HCEC 1CT (cell line): ENCODE measurements at regions not wholly inside any gene's neighbourhood (a gene's known extent, or its start where the extent isn't known, plus 50 kb on each side); places are given as distances from the start of the nearest gene placed in this dataset.
A peak's percentile ranks its signal among the peaks of the same experiment; 100 is the strongest.
"Not testable (repeated sequence)": the region's sequence is repeated elsewhere in the genome, so short reads cannot be mapped to it uniquely, and the experiment has no call there.

Source experiments
- DNase-seq: peaks from one replicate; pipeline ENCODE4 v3.0.0-alpha.2; 2017

DNA sequence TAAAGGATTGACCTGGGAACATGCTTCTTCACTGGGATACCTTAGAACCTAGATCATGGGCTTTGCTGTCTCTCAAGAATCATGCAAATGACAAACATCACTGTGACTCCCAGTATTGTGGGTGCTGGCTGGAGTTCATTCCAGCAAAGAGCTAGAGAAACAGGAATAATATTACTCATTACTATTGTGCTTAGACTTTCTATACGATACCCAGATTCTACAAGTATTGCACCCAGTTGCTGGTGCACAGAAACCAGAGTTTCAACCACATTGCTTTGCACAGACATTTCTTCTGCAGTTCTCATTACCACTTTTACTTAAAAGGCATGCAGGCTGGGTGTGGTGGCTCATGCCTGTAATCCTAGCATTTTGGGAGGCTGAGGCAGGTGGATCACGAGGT, 220.4 kb upstream of the ZNF217 start:
- DNase-seq = no peak

DNA sequence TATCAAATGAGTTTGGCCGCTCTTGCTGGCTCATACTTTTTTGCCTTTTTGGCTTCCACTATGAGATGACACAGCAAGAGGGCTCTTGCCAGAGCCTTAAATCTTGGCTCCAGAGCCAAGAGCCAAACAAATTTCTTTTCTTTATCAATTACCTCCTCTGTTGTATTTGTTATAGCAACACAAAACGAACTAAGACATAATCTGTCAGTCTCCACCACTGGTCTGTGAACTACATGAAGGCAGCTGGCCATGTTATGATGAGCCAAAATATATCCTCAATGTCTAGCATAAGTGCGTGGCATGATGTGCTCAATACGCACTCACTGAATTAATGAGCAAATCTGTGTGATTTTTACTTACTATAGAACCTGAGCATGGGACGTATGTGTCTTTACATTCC, 220.0 kb upstream of the ZNF217 start:
- DNase-seq = no peak

DNA sequence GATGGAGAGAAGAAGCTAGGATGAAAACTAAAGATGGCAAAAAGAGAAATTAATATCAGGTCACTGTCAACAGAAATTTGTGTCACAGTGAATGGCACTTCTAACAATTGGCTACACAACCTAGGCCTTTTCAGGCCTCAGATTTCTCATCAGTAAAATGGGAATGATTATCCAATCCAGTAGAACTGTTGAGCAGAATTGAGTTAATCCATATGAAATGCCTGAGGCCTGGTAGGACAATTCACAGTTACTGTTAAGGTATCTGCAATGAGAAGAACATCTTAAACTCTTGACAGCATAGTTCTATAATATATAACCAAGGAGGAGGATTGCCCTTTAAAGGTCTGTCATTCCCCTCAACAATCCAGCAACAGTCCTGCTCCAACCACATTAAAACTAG, 217.9 kb upstream of the ZNF217 start:
- no peak for DNase-seq

DNA sequence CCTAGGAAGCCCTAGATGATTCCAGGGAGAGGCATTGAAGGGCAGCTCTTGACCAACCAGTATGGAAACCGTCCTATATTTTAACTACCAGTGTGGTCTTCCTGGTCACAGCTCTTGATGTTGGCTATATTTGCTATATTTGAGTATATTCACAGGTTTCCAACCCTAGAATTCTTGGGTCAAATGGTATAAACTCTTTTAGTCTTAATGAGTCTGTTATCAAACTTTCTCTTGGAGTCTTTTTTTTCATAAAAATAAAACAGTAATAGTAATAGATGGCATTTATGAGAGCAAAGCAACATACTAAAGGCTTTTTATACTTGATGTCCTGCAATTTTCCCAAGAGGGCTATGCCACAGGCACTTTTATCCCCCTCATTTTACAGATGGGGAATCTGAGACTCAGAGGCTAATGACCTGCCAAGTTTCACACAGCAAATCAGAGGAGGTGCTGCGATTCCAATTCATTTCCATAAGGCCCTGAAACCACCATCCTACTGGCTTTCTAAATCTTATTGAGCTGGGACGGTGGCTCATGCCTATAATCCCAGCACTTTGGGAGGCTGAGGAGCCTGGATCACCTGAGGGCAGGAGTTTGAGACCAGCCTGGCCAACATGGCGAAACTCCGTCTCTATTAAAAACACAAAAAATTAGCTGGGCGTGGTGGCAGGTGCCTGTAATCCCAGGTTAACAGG, 217.2 kb upstream of the ZNF217 start:
- DNase-seq = no peak

DNA sequence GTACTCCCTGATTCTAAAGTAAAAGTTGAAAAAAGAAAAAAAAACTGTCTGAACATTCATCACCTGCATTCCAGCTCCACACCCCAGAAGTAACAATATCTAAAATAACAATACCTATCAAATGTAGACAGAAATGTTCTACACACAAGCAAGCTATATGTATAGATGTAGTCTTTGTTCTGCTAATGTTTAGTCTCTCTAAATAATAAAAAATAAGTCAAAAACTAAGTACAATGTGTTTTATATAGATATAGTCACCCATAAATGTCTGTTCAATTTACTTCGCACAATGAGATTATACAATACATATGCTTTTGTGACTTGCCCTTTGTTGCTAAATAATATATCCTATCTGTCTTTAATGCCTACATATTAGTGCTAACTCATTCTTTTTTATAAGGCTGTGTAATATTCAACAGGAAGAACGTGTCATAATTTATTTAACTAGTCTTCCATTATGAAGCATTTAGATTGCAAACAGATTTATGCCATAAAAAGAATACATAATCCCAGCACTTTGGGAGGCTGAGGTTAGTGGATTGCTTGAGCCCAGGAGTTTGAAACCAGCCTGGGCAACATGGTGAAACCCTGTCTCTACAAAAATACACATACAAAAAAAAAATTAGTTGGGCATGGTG, 216.2 kb upstream of the ZNF217 start:
- DNase-seq = no peak

DNA sequence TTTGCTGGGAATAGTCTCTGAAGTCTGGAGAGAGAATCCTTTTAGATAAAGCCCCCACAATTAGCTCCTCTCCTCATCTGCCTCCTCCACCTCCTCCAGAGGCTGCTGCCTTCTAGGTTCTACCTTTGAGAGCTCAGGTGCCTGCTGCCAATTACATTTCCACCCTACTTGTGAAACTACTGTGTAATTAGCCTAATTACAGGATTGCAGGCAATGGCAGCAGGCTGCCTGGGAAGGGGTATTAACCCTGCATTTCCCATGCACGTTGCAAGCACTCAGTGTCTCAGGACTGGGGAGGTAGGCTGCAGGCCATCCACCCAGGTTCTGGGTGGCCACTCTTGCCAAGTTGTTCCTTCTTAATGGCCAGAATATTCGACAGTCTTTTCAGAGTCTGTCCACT, 215.6 kb upstream of the ZNF217 start:
- DNase-seq = no peak

DNA sequence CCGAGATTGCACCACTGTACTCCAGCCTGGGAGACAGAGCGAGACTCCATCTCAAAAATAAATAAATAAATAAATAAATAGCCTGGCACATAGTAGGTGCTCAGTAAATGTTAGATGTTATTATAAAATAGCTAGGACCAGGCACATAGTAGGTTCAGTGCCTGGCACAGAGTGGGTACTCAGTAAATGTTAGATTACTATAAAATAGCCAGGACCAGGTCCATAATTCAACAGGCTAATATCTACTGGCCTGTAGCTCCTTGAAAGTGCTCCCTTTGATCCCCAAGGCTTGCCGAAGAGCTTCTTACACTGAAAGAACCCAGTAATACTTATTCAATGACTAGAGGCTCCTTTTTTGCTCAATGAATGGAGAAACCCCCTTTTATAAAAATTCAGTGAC, 215.1 kb upstream of the ZNF217 start:
- DNase-seq = no peak

DNA sequence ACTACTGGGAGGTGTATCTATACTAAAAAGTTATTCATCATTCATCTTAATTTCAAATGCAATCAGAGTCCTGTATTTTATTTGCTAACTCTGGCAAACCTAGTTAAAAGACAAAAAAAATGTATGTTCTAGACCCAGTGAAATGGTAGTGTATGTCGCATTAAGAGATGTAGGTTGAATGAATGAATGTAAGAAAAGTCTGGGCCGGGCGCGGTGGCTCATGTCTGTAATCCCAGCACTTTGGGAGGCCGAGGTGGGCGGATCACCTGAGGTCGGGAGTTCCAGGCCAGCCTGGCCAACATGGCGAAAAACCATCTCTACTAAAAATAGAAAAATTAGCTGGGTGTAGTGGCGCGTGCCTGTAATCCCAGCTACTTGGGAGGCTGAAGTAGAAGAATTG, 214.7 kb upstream of the ZNF217 start:
- not testable (repeated sequence) for DNase-seq

DNA sequence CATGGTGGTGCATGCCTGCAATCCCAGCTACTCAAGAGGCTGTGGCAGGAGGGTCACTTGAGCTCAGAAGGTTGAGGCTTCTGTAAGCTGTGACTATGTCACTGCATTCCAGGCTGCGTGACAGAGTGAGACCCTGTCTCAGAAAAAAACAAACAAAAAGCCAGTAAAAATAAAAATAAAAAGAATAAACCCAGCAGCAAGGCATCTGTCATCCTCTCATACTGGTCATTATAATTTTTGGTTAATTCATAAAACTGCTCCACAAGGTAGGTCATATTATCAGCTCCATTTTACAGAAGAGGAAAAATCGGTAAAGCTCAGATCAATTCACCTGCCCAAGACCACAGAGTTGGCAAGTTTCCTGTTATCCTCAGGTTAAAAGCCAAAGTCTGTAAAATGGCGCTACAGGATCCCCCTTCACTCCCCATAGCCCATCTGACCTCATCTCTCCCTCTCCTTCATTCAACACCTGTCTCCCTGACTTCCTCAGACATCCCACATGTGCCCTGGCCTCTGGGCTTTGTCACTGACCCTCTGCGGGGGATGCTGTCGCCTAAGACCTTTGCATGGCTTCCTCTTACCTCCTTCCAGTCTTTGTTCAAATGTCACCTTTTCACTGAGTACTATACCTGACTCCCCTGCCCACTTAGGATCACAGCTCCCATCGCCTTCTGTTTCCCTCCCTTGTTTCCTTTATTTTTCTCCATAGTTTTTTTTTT, 213.2 kb upstream of the ZNF217 start:
- no peak for DNase-seq

DNA sequence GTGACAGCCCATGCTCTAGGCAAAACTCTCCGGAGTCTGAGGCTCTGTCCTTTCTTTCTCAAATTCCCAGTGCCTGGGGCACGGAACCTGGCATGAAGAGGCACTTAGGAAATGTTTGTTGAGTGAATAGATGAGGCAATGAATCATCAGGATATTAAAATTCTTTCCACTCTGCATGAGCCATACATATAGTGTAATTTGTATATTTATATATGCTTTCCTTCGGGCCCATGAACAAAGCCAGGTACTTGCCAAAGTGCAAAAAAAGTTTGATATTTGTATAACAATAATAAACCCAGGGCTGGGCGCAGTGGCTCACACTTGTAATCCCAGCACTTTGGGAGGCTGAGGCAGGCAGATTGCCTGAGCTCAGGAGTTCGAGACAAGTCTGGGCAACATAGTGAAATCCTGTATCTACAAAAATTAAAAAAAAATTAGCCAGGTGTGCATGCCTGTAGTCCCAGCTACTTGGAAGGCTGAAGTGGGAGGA, 212.3 kb upstream of the ZNF217 start:
- peak; percentile 84 for DNase-seq

DNA sequence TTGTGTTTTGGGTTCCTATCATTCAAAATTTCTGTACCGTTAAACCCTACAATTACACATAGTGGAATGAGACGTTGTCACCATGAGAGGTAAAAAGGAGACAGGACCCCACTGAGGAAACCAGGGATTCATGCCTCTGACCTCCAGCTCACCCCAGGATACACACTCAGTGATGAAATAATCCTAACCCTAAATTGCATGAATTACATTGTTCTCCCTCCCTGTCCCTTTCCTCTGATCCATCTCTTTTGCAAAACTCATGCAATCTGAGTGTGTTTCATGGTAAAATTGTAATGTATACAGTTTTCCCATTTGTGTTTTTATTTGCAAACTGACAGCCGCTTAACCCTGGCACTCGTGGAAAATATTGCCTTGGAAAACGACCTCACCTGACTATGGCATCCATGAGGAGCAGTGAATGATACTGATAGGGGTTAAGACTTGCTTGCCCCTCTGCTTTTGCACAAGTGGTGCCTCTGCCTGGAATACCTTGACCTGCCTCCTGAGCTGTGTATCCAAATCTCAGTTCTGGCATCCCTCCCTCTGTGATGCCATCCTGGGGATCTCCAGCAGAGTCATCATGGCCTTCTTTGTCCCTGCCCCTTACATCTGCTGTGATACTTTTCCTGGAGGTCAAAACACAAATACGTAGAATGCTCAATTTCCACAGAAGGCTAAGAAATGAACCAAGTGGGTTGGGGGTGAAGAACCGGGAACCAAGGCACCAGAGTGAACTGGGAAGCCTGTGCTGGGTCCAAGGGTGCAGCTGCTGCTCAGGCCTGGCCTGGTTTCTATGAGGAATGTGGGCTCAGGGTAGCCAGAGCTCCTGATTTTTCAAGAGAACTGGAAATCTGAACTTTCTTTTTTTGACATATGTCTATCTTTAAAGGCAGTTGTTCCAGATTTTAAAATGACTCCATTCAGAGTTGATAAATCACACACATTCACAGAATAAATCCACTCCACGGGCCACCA, 211.6 kb upstream of the ZNF217 start:
- DNase-seq = no peak

DNA sequence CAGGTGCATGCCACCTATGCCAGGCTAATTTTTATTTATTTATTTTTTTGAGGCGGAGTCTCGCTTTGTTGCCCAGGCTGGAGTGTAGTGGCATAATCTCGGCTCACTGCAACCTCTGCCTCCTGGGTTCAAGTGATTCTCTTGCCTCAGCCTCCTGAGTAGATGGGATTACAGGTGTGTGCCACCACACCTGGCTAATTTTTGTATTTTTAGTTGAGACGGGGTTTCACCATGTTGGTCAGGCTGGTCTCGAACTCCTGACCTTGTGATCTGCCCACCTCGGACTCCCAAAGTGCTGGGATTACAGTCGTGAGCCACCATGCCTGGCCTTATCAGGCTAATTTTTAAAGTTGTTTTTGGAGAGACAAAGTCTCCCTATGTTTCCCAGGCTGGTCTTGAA, 210.7 kb upstream of the ZNF217 start:
- not testable (repeated sequence) for DNase-seq

DNA sequence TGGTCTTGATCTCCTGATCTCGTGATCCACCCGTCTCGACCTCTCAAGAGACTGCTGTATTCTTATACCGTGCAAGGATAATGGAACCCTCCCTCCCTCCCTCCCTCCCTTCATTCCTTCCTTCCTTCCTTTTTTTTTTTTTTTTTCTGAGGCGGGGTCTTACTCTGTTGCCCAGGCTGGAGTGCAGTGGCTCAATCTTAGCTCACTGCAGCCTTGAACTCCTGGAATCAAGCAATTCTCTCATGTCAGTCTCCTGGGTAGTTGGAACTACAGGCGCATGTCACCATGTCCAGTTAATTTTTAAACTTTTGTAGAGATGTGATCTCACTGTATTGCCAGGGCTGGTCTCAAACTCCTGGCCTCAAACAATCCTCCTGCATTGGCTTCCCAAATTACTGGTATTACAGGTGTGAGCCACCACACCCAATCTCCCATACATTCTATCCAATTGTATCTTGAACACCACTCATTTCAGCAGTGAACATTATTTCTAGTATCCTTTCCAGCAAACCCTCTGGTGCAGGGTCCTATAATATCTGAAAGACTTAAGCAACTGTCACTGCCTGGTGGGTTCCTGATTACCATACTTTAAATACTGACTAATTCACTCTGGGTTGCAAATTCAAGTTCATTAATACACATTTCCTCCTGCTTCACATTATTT, 210.0 kb upstream of the ZNF217 start:
- DNase-seq = no peak

DNA sequence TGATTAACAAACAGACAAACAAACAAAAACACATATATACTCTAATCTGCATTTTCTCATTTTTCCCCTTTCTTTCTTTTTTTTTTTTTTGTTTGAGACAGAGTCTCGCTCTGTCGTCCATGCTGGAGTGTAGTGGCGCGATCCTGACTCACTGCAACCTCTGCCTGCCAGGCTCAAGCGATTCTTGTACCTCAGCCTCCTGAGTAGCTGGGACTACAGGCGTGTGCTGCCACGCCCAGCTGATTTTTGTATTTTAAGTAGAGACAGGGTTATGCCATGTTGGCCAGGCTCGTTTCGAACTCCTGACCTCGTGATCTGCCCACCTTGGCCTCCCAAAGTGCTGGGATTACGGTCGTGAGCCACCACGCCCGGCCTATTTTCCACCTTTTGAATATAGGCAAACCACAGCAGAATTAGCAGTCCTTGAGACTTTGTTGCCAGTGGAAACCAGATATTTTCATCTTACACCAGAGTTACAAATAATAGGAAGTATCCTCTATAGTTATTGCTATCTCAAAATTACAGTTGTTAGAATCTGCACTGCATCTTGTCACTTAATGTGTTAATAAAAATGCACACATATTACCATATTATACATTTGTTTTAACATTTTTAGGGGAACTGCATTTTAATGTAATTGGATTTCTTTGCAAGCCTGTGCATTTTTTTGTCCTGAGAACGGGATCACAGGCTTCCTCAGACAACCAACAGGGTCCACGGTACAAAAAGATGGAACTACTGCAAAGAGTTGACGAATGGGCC, 208.2 kb upstream of the ZNF217 start:
- DNase-seq = no peak

DNA sequence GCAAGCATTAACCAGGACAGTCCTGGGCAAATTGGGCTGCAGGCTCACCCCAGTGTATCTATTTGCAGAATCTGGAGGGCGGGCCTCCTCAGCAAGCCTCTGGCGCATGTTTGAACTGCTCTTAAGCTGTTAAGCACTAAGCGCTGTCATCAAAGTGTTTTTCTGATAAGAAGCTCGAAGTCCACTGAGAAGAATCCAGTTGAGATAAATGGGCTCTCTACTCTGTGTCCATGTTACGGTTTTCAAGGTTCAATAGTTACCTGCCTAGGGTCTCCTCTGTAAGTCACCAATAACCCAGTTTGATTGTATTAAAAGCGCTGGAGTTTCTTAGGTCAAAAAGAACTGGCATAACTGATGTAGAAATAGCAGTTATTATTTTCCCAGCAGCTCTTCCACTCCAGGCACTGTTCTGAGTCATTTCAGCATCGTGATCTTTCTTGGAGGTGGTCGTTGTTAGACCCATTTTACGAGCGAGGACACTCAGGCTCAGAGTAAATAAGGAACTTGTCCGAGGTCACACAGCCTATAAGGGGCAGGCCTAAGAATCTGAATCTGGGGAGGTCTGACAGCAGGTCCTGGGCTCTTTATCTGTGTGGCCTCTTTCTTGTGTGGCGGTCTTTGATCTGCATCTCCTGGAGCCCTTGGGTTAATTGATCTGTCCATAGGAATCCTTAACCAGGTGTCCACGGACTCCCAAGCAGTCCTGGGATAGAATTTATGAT, 207.4 kb upstream of the ZNF217 start:
- DNase-seq = no peak

DNA sequence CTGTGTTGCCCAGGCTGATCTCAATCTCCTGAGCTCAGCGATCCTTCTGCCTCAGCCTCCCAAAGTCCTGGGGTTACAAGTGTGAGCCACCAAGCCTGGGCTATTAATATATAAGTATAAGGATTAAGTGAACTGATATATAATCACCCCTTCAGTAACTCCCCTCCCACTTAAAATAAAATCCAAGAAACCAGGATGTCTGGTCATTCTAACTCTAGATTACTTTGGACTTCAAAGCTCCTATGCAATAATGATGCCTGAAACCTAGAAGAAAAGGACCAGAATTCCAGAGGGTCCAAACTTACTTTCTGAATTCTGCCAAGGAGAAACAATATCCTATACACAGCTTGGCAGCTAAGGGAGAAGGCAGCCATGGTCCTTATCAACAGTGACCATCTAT, 206.8 kb upstream of the ZNF217 start:
- DNase-seq = no peak

DNA sequence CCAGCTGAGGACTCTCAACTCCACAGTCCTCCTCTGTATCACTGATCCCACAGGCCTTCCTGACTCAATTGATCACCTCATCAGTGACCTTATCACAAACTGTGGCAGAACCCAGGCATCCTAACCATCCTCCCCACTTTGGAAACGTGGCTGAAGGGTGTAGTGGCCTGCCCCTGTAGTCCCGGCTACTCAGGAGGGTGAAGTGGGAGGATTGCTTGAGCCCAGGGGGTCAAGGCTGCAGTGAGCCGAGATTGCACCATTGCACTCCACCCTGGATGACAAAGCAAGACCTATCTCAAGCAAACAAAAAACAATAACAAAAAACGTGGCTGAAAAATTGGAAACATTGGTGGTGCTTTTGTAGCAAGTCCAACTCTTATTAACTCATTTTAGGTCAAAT, 203.4 kb upstream of the ZNF217 start:
- DNase-seq = no peak

DNA sequence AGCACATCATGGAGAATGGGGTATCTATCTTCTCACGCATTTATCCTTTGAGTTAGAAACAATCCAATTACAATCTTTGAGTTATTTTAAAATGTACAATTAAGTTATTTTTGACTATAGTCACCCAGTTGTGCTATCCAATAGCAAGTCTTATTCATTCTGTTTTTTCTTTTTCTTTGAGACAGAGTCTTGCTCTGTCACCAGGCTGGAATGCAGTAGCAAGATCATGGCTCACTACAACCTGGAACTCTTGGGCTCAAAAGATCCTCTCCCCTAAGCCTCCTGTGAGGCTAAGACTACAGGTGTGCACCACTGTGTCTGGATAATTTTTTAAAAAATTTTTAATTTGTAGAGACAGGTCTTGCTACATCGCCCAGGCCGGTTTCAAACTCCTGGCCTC, 201.5 kb upstream of the ZNF217 start:
- peak; percentile 43 for DNase-seq

DNA sequence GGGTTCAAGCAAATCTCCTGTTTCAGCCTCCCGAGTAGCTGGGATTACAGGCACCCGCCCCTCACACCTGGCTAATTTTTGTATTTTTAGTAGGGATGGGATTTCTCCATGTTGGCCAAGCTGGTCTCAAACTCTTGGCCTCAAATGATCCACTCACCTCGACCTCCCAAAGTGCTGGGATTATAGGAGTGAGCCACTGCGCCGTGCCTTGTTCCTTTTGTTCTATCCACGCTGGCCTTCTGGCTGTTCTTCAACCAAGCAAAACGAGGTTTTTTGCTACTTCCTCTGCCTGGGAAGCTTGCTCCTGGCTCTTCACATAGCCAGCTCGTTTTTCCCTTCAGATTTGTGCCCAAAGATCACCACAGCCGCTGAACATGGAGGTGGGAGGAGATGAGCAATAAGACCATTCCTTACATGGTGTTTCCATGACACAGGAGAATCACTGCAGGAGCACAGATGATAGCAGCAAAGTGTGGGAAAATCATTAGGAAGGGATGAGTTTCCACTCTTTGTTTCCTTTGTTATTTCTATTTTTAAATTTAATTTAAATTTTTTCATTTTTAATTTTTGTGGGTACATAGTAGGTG, 201.0 kb upstream of the ZNF217 start:
- no peak for DNase-seq

DNA sequence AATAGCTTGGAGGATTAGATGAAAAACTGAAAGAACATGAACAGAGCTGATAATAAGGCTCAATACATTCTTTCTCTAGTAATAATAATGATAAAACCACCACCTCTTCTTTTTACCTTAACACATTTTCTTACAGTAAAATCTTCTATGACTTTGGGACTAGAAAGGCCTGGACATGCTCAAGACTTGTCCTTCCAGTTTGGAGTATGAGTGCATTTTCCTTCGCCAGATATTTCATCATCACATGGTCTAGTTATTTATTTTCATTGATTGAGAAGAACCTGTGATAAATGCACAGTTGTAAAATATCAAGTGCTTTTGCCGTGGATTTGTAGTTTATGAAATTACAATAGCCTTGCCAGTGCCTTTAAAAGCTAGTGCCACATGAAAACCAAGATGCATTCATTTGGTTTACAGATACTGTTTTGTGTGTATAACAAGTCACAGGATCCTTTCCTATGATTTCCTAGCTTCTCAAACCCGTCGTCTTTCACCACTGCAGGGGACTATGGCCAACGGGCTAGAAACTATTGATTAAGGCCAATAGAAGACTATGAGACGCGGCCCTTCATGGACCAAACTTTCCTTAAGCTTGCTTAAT, 200.2 kb upstream of the ZNF217 start:
- no peak for DNase-seq
